ENCODE measurements at regions not wholly inside any gene's neighbourhood (a gene's known extent, or its start where the extent isn't known, plus 50 kb on each side); places are given as distances from the start of the nearest gene placed in this dataset.
A peak's percentile ranks its signal among the peaks of the same experiment; 100 is the strongest.

GRCh38 chr1:233435622-233436021 lies 108.1 kb downstream of the MAP3K21 start:
- H3K9me3 Mint-ChIP-seq = no peaks in the 10 kb centered on the region
- DNase-seq (ENCODE audit: extremely low spot score, unreplicated experiment) = no peak
- TF ChIP-seq CTCF (conservative IDR thresholded peaks at IDR 0.05) = no peak
- no peak overlapping the region for H3K27ac Mint-ChIP-seq
- peaks cover 4% of the 10 kb centered on the region for H3K4me1 Mint-ChIP-seq (ENCODE audit: unreplicated experiment)
- H3K36me3 Mint-ChIP-seq = no peaks in the 10 kb centered on the region
- peaks cover 16% of the 10 kb centered on the region for H3K27me3 Mint-ChIP-seq
- no peak overlapping the region for H3K4me3 Mint-ChIP-seq

GRCh38 chr1:233439721-233440120 lies 112.2 kb downstream of the MAP3K21 start:
- Mint-ChIP-seq H3K9me3 (no peaks in the 10 kb centered on the region), H3K27ac (no peak overlapping the region), H3K4me1 (ENCODE audit: unreplicated experiment) (no peaks in the 10 kb centered on the region), H3K4me3 (no peak overlapping the region), H3K27me3 (peaks cover 16% of the 10 kb centered on the region), H3K36me3 (no peaks in the 10 kb centered on the region)
- no peak for TF ChIP-seq CTCF (conservative IDR thresholded peaks at IDR 0.05)
- no peak for DNase-seq (ENCODE audit: extremely low spot score, unreplicated experiment)

- DNase-seq (ENCODE audit: extremely low spot score, unreplicated experiment) = no peak
- Mint-ChIP-seq H3K4me1 (ENCODE audit: unreplicated experiment) (no peaks in the 10 kb centered on the region), H3K9me3 (peaks cover 7% of the 10 kb centered on the region), H3K36me3 (no peaks in the 10 kb centered on the region), H3K4me3 (no peak overlapping the region), H3K27me3 (peaks cover 16% of the 10 kb centered on the region), H3K27ac (no peak overlapping the region)
- TF ChIP-seq CTCF (conservative IDR thresholded peaks at IDR 0.05) = peak; percentile 87
Observed at GRCh38 chr1:233440951-233441401, 113.5 kb downstream of the MAP3K21 start.

GRCh38 chr1:233442026-233442780 lies 114.7 kb downstream of the MAP3K21 start:
- DNase-seq (ENCODE audit: extremely low spot score, unreplicated experiment) = no peak
- no peaks in the 10 kb centered on the region for H3K36me3 Mint-ChIP-seq
- H3K4me3 Mint-ChIP-seq = no peak overlapping the region
- peaks cover 16% of the 10 kb centered on the region for H3K27me3 Mint-ChIP-seq
- no peak overlapping the region for H3K27ac Mint-ChIP-seq
- H3K4me1 Mint-ChIP-seq (ENCODE audit: unreplicated experiment) = no peaks in the 10 kb centered on the region
- peaks cover 7% of the 10 kb centered on the region for H3K9me3 Mint-ChIP-seq
- no peak for TF ChIP-seq CTCF (conservative IDR thresholded peaks at IDR 0.05)

- H3K4me3 Mint-ChIP-seq = no peak overlapping the region
Observed at GRCh38 chr1:233443040-233443760, 115.7 kb downstream of the MAP3K21 start.

More at GRCh38 chr1:233443040-233443760, 115.7 kb downstream of the MAP3K21 start:
- peaks cover 7% of the 10 kb centered on the region for H3K9me3 Mint-ChIP-seq
- no peak for TF ChIP-seq CTCF (conservative IDR thresholded peaks at IDR 0.05)
- H3K27ac Mint-ChIP-seq = no peak overlapping the region
- H3K36me3 Mint-ChIP-seq = no peaks in the 10 kb centered on the region
- peaks cover 12% of the 10 kb centered on the region for H3K27me3 Mint-ChIP-seq
- H3K4me1 Mint-ChIP-seq (ENCODE audit: unreplicated experiment) = no peaks in the 10 kb centered on the region
- DNase-seq (ENCODE audit: extremely low spot score, unreplicated experiment) = no peak
